ENCODE measurements at regions not wholly inside any gene's neighbourhood (a gene's known extent, or its start where the extent isn't known, plus 50 kb on each side); places are given as distances from the start of the nearest gene placed in this dataset.

DNA sequence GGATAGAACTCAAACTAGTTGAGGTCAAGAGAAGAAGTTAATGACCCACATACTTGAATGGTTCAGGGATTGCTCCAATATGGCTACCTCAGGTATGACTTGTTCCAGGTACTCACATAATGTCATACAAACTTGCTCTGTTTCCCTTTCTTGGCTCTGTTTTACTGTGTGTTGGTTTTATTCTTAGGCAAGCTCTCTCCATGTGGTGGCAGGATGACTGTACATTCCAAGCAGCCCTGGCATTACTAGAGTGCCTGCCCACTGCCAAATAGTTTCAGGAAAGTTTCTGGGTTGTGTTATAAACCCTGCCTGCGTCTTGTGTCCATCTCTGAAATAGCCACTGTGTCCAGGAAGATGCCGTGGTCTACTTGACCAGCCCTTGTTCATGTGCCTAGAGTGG is 476.8 kb downstream of the SHISA9 start:
- TF ChIP-seq, protein P1, sequence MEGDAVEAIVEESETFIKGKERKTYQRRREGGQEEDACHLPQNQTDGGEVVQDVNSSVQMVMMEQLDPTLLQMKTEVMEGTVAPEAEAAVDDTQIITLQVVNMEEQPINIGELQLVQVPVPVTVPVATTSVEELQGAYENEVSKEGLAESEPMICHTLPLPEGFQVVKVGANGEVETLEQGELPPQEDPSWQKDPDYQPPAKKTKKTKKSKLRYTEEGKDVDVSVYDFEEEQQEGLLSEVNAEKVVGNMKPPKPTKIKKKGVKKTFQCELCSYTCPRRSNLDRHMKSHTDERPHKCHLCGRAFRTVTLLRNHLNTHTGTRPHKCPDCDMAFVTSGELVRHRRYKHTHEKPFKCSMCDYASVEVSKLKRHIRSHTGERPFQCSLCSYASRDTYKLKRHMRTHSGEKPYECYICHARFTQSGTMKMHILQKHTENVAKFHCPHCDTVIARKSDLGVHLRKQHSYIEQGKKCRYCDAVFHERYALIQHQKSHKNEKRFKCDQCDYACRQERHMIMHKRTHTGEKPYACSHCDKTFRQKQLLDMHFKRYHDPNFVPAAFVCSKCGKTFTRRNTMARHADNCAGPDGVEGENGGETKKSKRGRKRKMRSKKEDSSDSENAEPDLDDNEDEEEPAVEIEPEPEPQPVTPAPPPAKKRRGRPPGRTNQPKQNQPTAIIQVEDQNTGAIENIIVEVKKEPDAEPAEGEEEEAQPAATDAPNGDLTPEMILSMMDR (IDR thresholded peaks at IDR 0.05) = no peak

DNA sequence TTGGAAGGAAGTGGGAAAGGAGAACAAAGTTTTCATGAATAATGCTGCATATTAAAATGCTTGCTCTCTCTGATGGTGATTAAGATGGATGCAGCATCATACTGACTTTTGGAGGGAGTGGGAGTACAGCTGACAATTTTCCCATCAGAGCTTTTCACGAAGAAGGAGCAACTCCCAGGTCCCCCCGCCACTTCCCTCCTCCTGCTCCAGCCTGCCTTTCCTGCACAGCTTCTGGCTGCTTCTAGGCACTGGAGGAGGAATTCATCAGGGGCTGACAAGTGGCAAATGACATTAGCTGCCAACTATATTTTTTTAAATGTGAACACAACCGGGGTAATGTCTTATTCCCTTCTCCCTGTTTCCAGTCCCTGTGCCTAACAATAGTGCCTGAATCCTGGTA is 477.9 kb downstream of the SHISA9 start:
- TF ChIP-seq, protein P1 (IDR thresholded peaks at IDR 0.05) = no peak

DNA sequence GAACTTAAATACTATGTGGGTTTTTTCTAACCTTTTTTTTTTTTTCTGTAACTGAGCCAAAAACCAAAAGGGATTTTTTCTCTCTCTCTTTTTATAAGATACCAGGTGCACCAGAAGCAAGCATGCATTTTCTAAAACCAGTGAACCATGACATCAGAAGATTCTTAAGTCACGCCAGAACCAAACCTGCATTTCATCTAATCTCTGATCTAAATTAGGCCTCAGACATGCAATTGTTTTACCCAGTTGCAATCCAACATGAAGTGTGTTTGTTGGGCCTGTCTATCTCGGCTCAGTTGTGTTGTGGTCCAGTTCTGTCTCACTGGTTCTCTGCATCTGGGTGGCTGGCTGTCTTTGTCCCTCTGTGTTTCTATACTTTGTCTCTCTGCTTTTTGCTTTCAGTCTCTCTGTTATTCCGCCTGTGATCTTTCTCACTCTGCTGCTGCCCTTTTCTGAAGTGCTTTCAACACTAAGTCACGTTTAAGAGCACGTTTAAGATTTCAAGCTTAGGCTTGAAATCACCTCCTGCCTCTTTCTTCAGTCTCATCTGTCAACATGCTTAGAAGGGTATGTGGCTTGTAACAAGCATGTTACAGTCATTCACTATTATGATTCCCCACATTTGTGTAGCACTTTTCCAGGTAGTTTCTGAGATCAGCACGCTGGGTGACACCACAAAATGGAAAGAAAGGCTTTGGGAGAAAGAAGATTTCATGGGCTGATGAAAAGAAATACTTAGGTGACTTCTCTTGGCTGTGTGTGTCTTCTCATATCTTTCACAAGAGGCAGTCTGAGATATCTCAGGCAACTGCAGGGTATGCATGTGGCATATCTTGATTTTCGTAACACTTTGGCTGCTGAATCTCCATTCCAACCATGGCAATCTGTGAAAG is 488.9 kb downstream of the SHISA9 start:
- TF ChIP-seq, protein P1 (IDR thresholded peaks at IDR 0.05) = no peak

DNA sequence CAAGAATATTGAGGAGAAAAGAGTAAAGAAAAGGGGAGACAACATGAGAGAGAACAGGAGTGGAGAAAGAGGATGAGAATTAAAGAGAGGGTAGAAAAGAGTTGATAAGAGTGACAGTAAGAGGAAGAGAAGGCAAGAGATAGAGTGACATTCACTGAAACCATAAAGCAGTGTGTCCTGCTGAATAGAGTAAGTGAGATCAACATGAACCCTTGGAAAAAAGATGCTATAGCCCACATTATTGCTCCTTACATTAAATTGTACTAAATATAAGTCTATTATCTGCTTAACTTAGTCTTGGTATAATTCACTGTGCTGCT is 489.5 kb downstream of the SHISA9 start:
- TF ChIP-seq, protein P1 (IDR thresholded peaks at IDR 0.05) = no peak

DNA sequence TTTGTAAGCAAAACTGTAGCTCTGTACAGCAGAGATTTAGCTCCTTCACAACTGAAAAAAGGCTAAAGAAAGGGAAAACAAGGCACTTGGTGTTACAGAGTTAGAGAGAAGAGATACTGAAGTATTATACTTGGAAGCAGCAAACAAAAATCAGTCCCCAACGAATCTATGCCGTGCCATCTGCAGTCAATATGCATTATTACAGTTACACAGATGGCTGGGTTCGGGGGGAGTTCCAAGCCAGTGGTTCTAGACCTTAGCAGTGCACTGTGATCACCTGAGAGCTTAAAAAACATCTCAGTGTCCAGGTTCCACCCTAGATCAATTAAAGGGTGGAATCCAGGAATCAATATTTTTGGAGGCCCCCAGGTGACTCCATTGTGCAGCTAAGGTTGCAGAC is 489.9 kb downstream of the SHISA9 start:
- TF ChIP-seq, protein P1 (IDR thresholded peaks at IDR 0.05) = no peak

DNA sequence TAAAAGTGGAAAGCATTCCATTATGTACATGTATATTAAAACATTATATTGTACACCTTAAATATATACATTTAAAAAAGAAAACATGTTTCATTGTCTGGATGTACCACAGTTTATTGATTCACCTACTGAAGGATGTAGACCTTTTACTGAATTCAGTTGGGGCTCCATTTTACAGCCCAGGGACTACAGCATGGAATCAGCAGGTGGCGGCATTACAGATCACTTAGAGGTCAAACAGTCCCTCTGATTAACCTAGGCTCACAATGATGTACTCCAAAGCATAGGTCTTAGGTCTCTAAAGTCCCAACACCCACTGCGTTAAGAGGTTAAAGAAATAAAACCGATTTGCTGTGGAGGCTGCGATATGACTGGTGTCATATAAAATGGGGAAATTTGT is 490.9 kb downstream of the SHISA9 start:
- TF ChIP-seq, protein P1 (IDR thresholded peaks at IDR 0.05) = no peak

DNA sequence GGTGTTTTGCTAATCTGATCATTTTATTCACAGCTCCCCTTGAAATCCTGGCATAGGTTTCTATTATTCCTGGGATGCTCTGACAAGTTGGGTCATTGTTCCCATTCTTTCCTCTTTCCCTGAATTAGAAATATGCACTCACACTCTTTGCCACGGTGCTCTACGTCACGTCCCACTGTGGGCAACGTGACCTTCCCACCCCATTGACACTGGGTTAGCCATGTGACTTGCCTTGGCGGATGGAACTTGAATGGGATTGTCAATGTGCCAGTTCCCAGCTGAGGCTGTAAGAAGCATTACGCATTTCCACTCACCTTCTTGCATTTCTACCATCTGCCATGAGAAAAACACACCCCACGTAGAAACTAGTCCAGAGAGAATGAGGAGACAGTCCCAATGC is 492.4 kb downstream of the SHISA9 start:
- TF ChIP-seq, protein P1 (IDR thresholded peaks at IDR 0.05) = no peak

DNA sequence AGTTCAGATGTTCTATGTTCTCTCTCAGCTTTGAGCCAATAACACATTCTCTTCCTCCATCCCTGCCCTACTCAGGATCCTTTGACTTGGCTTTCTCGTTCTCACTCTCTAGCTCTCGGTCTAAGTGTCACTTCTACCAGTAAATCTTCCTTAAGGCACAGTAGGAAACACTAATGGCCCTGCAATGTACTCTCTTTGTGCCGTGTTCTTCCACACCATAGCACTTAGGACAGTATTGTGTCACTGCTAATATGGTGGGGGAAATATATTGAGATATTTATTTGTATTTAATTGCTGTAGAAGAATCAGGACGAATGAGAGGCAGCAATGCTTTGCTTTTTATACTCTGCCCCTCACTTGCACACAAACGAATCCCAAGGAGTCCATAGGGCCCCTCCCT is 493.1 kb downstream of the SHISA9 start:
- TF ChIP-seq, protein P1 (IDR thresholded peaks at IDR 0.05) = no peak

Measured in LNCAP (cell line).